GM21576 (cell line): ENCODE measurements at regions not wholly inside any gene's neighbourhood (a gene's known extent, or its start where the extent isn't known, plus 50 kb on each side); places are given as distances from the start of the nearest gene placed in this dataset.
"Not testable (repeated sequence)": the region's sequence is repeated elsewhere in the genome, so short reads cannot be mapped to it uniquely, and the experiment has no call there.

Source experiments
- ATAC-seq: cut with Tn5 transposase; IDR thresholded peaks from one replicate; pipeline ENCODE4 v1.9.1; 2021; ENCODE audit warnings: mild to moderate bottlenecking, moderate library complexity; ENCODE audit not compliant: unreplicated experiment

GRCh38 chr6:81148751-81149150 is 603.7 kb downstream of the TENT5A start:
- no peak for ATAC-seq

- no peak for ATAC-seq
Measured at GRCh38 chr6:81145506-81145905, 607.0 kb downstream of the TENT5A start.

GRCh38 chr6:81144346-81144745 is 608.1 kb downstream of the TENT5A start:
- no peak for ATAC-seq

GRCh38 chr6:81138236-81138635 is 614.2 kb downstream of the TENT5A start:
- no peak for ATAC-seq

GRCh38 chr6:81130969-81131368 is 621.5 kb downstream of the TENT5A start:
- ATAC-seq: no peak

GRCh38 chr6:81130061-81130460 is 622.4 kb downstream of the TENT5A start:
- no peak for ATAC-seq

GRCh38 chr6:81128671-81129070 is 623.8 kb downstream of the TENT5A start:
- no peak for ATAC-seq

- ATAC-seq: no peak
Measured at GRCh38 chr6:81126150-81126549, 626.3 kb downstream of the TENT5A start.

GRCh38 chr6:81120280-81120679 is 632.2 kb downstream of the TENT5A start:
- no peak for ATAC-seq

GRCh38 chr6:81105998-81106397 is 646.5 kb downstream of the TENT5A start:
- ATAC-seq: no peak

GRCh38 chr6:81098109-81098814 is 654.2 kb downstream of the TENT5A start:
- no peak for ATAC-seq

- ATAC-seq: not testable (repeated sequence)
Measured at GRCh38 chr6:81096464-81096863, 656.0 kb downstream of the TENT5A start.

- no peak for ATAC-seq
Measured at GRCh38 chr6:81093051-81093450, 659.4 kb downstream of the TENT5A start.

- no peak for ATAC-seq
Measured at GRCh38 chr6:81088145-81088544, 664.3 kb downstream of the TENT5A start.

GRCh38 chr6:81086991-81087390 is 665.5 kb downstream of the TENT5A start:
- ATAC-seq: no peak

- no peak for ATAC-seq
Measured at GRCh38 chr6:81085431-81085790, 667.1 kb downstream of the TENT5A start.

GRCh38 chr6:81084776-81085430 is 667.6 kb downstream of the TENT5A start:
- ATAC-seq: no peak

GRCh38 chr6:81075974-81076373 is 676.5 kb downstream of the TENT5A start:
- no peak for ATAC-seq

GRCh38 chr6:81073318-81073717 is 679.2 kb downstream of the TENT5A start:
- ATAC-seq: no peak

- ATAC-seq: no peak
Measured at GRCh38 chr6:81071121-81071520, 681.4 kb downstream of the TENT5A start.

GRCh38 chr6:81067057-81067456 is 685.4 kb downstream of the TENT5A start:
- ATAC-seq: no peak

GRCh38 chr6:81063891-81064290 is 688.6 kb downstream of the TENT5A start:
- ATAC-seq: no peak

- ATAC-seq: no peak
Measured at GRCh38 chr6:81054036-81054435, 698.4 kb downstream of the TENT5A start.
